Suprapubic skin (tissue), 4 donors: ENCODE measurements at regions not wholly inside any gene's neighbourhood (a gene's known extent, or its start where the extent isn't known, plus 50 kb on each side); places are given as distances from the start of the nearest gene placed in this dataset.

Experiments
- POLR2A ChIP-seq, 2 donors: fragments of 450-650 bp; IDR thresholded peaks; one replicate each; pipeline ENCODE4 v1.6.1; 2017; ENCODE audit warnings: antibody characterized with exemption in 2 of 2, mild to moderate bottlenecking in 2 of 2, moderate library complexity in 2 of 2
- POLR2AphosphoS5 ChIP-seq, 3 donors: sonication (generic); formaldehyde crosslinking; IDR thresholded peaks; one replicate each; pipeline ENCODE4 v1.6.1; 2017; ENCODE audit warnings: antibody characterized with exemption in 3 of 3
- TF ChIP-seq, protein P1 (sequence below), 2 donors: fragments of 200-600 bp in 1 of 2; fragments of 450-650 bp in 1 of 2; sonication (generic) in 1 of 2; IDR thresholded peaks; one replicate each; pipeline ENCODE4 v1.5.1; 2016 to 2019; ENCODE audit warnings: antibody characterized with exemption in 2 of 2, mild to moderate bottlenecking in 1 of 2, moderate library complexity in 1 of 2

DNA sequence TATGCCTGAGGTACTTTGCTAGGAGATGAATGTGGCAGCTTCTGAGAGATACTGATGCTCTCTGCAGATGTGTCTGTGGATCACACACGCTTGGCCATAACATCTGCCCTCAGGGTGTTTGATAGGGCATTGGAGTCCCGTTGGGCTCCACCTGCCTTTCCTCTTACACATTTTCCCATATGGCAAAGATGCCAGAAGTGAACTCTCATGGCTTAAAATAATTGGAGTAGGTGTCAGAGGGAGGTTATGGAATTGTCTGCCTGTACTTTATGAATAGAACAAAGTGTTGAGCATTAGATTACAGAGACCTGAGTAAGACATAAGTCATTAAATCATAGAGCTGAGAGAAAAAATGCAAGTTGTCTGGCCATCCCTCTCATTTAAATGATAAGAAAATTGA is 75.3 kb upstream of the PNPT1 start:
- TF ChIP-seq, protein P1, sequence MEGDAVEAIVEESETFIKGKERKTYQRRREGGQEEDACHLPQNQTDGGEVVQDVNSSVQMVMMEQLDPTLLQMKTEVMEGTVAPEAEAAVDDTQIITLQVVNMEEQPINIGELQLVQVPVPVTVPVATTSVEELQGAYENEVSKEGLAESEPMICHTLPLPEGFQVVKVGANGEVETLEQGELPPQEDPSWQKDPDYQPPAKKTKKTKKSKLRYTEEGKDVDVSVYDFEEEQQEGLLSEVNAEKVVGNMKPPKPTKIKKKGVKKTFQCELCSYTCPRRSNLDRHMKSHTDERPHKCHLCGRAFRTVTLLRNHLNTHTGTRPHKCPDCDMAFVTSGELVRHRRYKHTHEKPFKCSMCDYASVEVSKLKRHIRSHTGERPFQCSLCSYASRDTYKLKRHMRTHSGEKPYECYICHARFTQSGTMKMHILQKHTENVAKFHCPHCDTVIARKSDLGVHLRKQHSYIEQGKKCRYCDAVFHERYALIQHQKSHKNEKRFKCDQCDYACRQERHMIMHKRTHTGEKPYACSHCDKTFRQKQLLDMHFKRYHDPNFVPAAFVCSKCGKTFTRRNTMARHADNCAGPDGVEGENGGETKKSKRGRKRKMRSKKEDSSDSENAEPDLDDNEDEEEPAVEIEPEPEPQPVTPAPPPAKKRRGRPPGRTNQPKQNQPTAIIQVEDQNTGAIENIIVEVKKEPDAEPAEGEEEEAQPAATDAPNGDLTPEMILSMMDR (IDR thresholded peaks at IDR 0.05) = no peak
- TF ChIP-seq POLR2AphosphoS5 (IDR thresholded peaks at IDR 0.05) (no peak), POLR2A (IDR thresholded peaks at IDR 0.05) (no peak)
